ENCODE measurements at regions not wholly inside any gene's neighbourhood (a gene's known extent, or its start where the extent isn't known, plus 50 kb on each side); places are given as distances from the start of the nearest gene placed in this dataset.

DNA sequence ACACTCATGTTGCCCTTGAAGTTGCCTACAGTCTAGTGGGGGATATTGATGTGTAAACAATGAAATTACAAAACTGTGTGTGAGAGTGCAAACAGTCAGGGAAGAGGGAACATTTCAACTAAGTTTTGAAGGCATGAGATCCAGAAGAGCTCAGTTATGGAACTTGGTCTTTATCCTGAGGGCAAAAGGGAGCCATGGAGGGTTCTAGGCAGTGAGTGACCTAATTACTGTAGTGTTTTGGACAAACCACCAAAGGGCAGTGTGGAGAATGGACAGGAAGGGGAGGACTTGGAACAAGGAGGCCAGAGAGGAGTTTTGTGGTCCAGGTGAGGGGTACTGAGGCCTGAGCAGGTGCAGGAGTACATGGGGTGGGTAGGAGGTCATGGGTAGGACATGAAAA is 143.7 kb upstream of the SMIM23 start:
- H3K4me1 ChIP-seq (ENCODE audit: control insufficient read depth, insufficient read depth, low read length) = no peaks in the 10 kb centered on the region
- no peak overlapping the region for H3K4ac ChIP-seq (ENCODE audit: low read depth, low read length)
- no peak overlapping the region for H2AK5ac ChIP-seq (ENCODE audit: low read depth, low read length)
- no peak overlapping the region for H4K8ac ChIP-seq (ENCODE audit: low read depth in 2 of 2, low read length in 2 of 2)
- H3K79me1 ChIP-seq (ENCODE audit: low read depth in 1 of 2, low read length in 2 of 2) = no peaks in the 10 kb centered on the region
- BruUV-seq (replicated peaks) = no TSS peak
- H3K9me3 ChIP-seq (ENCODE audit: control insufficient read depth, insufficient read depth, low read length) = no peaks in the 10 kb centered on the region
- intact Hi-C loops (cut with micrococcal nuclease) = no loop called here
- ATAC-seq (ENCODE audit: low read depth) (no peak), DNase-seq (no peak)
- H3K9ac ChIP-seq (ENCODE audit: low read depth, low read length) = no peak overlapping the region
- dilution Hi-C loops (cut with HindIII; ENCODE audit: low sequenced_read_pairs, unreplicated experiment) = no loop called here
- no peak overlapping the region for H2BK15ac ChIP-seq (ENCODE audit: low read depth, low read length)
- TF ChIP-seq NFE2L2 (IDR thresholded peaks at IDR 0.05; ENCODE audit: low read depth, low read length) (no peak), FOS (IDR thresholded peaks at IDR 0.05; ENCODE audit: low read depth, low read length) (no peak), CEBPB (IDR thresholded peaks at IDR 0.05; ENCODE audit: low read depth, low read length) (no peak), RFX5 (IDR thresholded peaks at IDR 0.05; ENCODE audit: low read depth, low read length) (no peak), MAFK (IDR thresholded peaks at IDR 0.05; ENCODE audit: low read depth, low read length) (no peak)
- H2BK5ac ChIP-seq (ENCODE audit: low read depth, low read length, poor library complexity, severe bottlenecking) = no peak overlapping the region
- no peaks in the 10 kb centered on the region for H4K20me1 ChIP-seq (ENCODE audit: insufficient read depth, low read length)
- in situ Hi-C loops (cut with MboI; ENCODE audit: low sequenced_read_pairs) = no loop called here
- no peak overlapping the region for H4K91ac ChIP-seq (ENCODE audit: insufficient read depth, low read depth, low read length)
- no peak overlapping the region for H3K27ac ChIP-seq (ENCODE audit: insufficient read depth, low read length)
- no peak overlapping the region for H3K23ac ChIP-seq (ENCODE audit: low read depth, low read length)
- ChIA-PET CTCF (no interaction called here), POLR2A (ENCODE audit: unreplicated experiment) (no interaction called here)
- H3K56ac ChIP-seq (ENCODE audit: extremely low read depth, insufficient read depth, low read length) = no peak overlapping the region
- H3K4me2 ChIP-seq (ENCODE audit: low read depth, low read length) = no peak overlapping the region
- no peak overlapping the region for H2BK120ac ChIP-seq (ENCODE audit: low read depth, low read length)
- no peaks in the 10 kb centered on the region; the same call in 1 of the 2 replicates for H3K9me1 ChIP-seq (ENCODE audit: insufficient read depth, low read length)
- H4K5ac ChIP-seq (ENCODE audit: low read depth, low read length) = no peak overlapping the region
- H3K36me3 ChIP-seq (ENCODE audit: control insufficient read depth, insufficient read depth, low read length) = no peaks in the 10 kb centered on the region
- H3K18ac ChIP-seq (ENCODE audit: low read depth, low read length) = no peak overlapping the region
- no peak overlapping the region for H3K4me3 ChIP-seq (ENCODE audit: insufficient read depth, low read depth, low read length)
- H3K27me3 ChIP-seq (ENCODE audit: control insufficient read depth, insufficient read depth, low read length) = peaks cover 9% of the 10 kb centered on the region
- H2AK9ac ChIP-seq (replicated peaks; ENCODE audit: low read depth, low read length, poor library complexity) = no peak overlapping the region
- H2BK20ac ChIP-seq (ENCODE audit: low read depth, low read length) = no peak overlapping the region
- H3K14ac ChIP-seq (replicated peaks; ENCODE audit: low read depth, low read length) = no peak overlapping the region
- H2AFZ ChIP-seq (replicated peaks; ENCODE audit: low read length, poor library complexity) = no peak overlapping the region
